ENCODE measurements at regions not wholly inside any gene's neighbourhood (a gene's known extent, or its start where the extent isn't known, plus 50 kb on each side); places are given as distances from the start of the nearest gene placed in this dataset.
"Not testable (repeated sequence)": the region's sequence is repeated elsewhere in the genome, so short reads cannot be mapped to it uniquely, and the experiment has no call there.

DNA sequence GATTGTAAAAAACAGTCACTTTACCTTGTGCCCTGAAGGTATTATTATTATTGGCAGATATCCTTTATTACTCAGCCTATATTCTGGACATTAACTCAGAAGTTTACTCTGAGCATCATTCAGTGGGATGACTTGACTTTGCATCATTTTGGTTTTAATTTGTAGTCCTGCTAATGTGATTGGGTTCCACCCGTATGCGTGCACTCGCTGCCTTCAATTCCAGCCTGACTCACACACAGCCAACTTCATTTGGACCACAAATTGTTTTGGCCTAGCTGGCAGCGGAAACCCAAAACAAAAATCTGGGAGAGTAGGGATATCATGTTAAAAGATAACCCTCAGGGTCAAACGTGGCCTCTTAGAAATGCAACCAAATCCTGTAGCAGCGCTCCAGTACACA is 704.4 kb upstream of the SLC35B3 start:
- TF ChIP-seq, protein P1, sequence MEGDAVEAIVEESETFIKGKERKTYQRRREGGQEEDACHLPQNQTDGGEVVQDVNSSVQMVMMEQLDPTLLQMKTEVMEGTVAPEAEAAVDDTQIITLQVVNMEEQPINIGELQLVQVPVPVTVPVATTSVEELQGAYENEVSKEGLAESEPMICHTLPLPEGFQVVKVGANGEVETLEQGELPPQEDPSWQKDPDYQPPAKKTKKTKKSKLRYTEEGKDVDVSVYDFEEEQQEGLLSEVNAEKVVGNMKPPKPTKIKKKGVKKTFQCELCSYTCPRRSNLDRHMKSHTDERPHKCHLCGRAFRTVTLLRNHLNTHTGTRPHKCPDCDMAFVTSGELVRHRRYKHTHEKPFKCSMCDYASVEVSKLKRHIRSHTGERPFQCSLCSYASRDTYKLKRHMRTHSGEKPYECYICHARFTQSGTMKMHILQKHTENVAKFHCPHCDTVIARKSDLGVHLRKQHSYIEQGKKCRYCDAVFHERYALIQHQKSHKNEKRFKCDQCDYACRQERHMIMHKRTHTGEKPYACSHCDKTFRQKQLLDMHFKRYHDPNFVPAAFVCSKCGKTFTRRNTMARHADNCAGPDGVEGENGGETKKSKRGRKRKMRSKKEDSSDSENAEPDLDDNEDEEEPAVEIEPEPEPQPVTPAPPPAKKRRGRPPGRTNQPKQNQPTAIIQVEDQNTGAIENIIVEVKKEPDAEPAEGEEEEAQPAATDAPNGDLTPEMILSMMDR (IDR thresholded peaks at IDR 0.05; ENCODE audit: insufficient read depth, missing control alignments): no peak
- no peak for FAIRE-seq

DNA sequence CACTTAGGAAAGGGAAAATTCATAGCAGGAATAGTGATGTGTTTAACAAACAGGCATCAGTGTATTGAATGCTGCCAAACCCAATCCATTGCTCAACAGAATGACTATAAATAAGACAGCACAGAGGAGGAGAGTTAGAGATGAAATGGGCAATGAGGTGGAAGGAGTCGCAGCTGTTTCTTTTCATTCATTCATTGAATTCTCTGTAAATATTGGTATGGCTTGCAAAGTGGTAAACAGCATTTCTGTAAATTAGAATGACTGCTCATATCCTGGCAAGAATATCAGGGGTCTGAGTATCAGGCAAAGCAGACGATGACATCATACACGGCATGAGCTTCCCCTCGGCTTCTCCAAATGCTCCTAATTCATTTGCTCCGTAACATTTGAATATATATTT is 703.6 kb upstream of the SLC35B3 start:
- no peak for DNase-seq (ENCODE audit: insufficient read length, low spot score)
- FAIRE-seq: no peak
- TF ChIP-seq, protein P1 (IDR thresholded peaks at IDR 0.05; ENCODE audit: insufficient read depth, missing control alignments): no peak

More for the DNA sequence above, 704.4 kb upstream of the SLC35B3 start:
- no peak for DNase-seq (ENCODE audit: insufficient read length, low spot score)

DNA sequence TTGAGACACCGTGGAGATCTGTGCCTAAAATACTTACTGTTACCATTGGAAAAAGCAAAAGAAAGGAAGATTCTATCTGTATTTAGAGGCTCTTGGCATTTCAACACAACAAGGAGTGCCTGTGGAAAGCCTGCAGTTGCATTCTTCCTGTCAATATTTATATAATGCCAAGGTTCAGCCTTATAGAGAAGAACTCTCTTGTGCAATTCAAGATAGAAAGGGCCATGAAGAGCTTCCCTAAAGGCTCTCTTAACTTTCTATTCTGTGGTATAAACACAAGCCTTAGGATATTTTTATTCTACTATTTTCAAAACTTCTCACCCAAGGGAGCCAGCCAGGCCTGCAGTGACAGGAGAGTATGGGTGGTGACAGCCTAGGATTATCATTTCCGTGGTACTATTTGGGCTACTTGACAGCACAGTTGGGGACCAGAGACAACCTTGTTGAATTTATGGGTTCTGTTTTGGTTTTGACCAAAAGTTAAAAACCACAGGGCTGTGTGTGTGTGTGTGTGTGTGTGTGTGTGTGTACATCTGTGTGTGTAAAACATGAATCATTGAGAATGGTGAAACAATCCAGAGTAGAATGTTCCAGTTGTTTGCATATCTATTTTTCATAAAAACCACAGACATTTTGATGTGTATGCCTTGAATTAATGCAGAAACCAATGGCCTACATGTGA is 700.9 kb upstream of the SLC35B3 start:
- no peak for FAIRE-seq

DNA sequence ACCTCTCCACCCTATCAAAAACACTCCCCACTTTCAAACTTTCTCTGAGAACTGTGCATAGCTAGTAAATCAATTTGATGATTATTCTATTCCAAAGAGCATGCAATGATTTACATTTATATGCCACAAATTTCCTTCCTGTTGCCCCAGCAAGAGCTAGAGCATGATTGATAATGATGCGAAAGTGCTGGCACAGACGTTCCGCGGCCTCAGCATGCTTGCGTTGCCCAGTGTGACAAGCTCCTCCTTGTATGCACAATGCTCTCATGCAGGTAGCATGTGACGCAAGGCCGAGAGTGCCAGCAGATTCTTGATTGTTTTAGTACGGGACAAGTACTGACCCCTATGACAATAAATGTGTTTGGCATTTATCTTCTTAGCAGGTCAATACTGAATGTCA is 696.3 kb upstream of the SLC35B3 start:
- no peak for DNase-seq (ENCODE audit: insufficient read length, low spot score)
- TF ChIP-seq, protein P1 (IDR thresholded peaks at IDR 0.05; ENCODE audit: insufficient read depth, missing control alignments): no peak
- FAIRE-seq: no peak

More for the DNA sequence above, 700.9 kb upstream of the SLC35B3 start:
- TF ChIP-seq, protein P1 (IDR thresholded peaks at IDR 0.05; ENCODE audit: insufficient read depth, missing control alignments): no peak
- DNase-seq (ENCODE audit: insufficient read length, low spot score): no peak

DNA sequence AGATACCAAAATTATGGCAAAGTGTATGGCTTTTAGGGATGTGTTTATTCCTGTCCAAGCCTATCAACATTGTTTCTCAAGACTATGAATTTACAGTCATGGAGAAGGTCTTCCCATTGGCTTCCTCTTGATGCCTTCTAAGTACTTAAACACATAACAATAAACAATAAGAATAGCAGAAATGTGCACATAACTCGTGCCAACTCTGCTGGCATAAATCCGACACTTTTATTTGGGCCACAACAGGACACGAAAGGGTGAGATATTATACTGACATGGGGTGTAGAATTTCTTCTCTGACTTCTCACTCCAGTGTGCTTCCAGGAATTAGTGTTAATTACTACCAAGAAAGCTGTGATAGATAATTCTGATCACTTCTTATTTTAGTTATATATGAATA is 695.9 kb upstream of the SLC35B3 start:
- FAIRE-seq (no peak), DNase-seq (ENCODE audit: insufficient read length, low spot score) (no peak)
- TF ChIP-seq, protein P1 (IDR thresholded peaks at IDR 0.05; ENCODE audit: insufficient read depth, missing control alignments): no peak

DNA sequence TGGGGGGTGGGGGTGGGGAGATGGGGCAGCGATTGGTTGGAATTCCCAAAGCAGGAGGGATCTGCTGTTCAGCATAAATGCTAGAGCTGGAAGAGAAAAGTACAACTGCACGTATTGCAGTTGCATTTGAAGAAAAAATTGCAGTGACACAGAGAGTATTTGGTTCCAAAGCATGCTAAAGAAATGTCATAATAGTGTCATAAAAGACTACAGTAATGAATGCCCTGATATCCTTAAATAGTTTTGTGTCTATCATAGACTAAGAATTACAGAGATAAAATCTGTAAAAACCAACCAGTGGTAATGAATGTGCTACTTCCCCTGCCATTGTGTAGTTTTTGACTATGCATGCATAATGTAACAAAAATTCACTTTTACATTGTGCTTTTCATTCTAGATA is 693.6 kb upstream of the SLC35B3 start:
- TF ChIP-seq, protein P1 (IDR thresholded peaks at IDR 0.05; ENCODE audit: insufficient read depth, missing control alignments): no peak
- DNase-seq (ENCODE audit: insufficient read length, low spot score): no peak
- FAIRE-seq: no peak

DNA sequence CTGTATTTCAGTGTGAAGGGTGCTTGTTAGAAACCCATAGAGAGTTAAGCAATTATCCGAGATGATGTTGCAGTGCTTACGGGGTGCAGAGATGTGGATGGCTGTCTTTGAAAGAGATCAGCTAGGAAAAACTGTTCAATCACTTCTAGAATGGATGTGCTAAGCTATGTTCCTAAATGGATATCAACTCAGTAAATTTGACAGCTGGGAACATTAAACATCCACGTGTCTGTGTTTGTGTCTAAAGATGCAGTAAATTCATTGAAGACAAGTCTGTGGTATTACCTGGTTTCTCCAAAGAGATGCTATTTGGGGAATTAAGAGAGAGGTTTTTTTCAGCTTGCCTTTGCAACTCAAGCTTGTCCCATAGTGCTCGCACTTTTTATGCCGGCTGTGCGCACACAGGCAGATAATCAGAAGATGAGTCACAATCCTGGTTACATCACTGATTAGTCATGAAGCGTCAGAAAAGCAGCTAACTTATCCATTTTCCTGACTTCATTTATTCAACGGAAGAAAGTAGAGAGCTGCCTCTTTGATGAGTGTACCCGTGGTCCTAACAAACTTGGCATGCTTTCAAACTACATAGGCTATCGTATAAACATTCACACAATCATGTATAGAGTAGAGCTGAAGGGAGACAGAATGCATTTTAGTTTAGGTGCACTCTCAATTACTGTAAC is 691.7 kb upstream of the SLC35B3 start:
- DNase-seq (ENCODE audit: insufficient read length, low spot score) (no peak), FAIRE-seq (no peak)
- TF ChIP-seq, protein P1 (IDR thresholded peaks at IDR 0.05; ENCODE audit: insufficient read depth, missing control alignments): no peak

DNA sequence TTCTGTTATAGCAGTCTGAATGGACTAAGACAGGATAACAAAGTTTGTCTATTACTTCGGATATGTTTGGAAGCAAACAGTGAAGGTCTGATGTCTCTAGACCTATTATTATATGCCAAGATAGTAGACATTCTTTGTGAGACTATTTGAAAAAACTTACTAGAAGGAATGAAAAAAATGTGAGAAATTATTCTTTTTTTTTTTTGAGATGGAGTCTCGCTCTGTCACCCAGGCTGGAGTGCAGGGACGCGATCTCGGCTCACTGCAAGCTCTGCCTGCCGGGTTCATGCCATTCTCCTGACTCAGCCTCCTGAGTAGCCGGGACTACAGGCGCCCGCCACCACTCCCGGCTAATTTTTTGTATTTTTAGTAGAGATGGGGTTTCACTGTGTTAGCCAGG is 690.7 kb upstream of the SLC35B3 start:
- not testable (repeated sequence) for DNase-seq (ENCODE audit: insufficient read length, low spot score); FAIRE-seq

All from D721Med (cell line).